NCI-H345 treated with DMSO at 0.1 percent for 48 hours (cell line): ENCODE measurements at regions not wholly inside any gene's neighbourhood (a gene's known extent, or its start where the extent isn't known, plus 50 kb on each side); places are given as distances from the start of the nearest gene placed in this dataset.
A peak's percentile ranks its signal among the peaks of the same experiment; 100 is the strongest.

ENCODE experiments used
- DNase-seq: peaks from one replicate; lab custom pipeline; 2025; ENCODE audit not compliant: unreplicated experiment; lab: John Stamatoyannopoulos, UW

DNA sequence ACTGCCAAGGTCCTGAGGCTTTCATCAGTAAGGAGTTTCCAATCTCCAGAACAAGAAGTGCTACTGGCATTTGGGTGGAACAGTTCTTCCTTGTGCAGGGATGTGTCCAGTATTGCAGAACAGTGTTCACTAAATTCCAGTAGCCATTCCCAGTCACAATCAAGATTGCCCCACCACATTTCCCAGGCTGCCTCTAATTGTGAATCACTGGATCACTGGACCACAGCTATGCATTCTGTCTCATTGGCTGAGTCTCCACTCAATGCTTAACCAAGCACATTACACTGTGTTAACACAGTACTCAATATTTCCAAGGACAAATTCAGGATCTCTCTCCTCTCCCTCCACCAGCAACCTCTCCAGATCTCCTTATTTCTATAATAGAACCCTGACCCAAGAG lies 160.2 kb upstream of the CCDC150 start:
- no peak for DNase-seq

- no peak for DNase-seq
Observed at GRCh38 chr2:196480653-196481323, 158.7 kb upstream of the CCDC150 start.

- no peak for DNase-seq
Observed at GRCh38 chr2:196481324-196481697, 158.2 kb upstream of the CCDC150 start.

GRCh38 chr2:196482119-196483065 lies 157.1 kb upstream of the CCDC150 start:
- no peak for DNase-seq

DNA sequence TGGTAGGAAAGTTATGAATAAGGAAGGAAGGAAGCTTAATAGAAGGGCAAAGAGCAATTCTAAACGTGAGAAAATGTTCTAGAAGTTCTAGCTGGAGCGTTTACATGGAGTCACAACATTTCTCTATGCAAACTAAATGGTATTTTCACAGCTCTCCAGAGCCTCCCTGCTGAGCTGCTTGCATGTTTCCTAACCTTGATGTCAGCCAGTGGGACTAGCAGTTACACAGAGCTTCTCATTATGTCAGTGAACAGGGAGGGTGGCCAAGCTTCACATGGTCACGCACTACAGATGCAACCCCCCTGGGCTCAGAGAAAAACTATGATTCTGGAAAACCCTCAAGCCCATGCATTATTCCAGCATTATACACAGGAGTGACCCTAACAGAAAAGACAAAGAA lies 153.4 kb upstream of the CCDC150 start:
- no peak for DNase-seq

DNA sequence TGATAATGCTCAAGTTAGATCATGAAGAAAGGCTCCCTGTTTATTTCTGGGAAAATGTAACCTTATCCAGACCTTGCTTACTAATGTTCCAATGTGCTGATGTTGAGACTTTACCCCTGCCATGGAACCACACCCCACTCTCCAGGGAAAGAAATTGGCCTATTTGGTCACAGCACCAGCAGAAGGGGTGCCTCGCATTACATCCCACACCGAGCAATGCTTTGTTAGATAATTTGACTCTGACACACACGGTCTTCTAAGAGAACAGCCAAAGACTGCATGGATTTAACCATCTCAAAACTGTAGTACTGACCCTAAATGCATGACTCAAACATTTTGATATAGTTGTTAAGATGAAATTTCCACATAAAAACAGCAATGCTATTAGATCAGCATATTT lies 152.1 kb upstream of the CCDC150 start:
- no peak for DNase-seq

DNA sequence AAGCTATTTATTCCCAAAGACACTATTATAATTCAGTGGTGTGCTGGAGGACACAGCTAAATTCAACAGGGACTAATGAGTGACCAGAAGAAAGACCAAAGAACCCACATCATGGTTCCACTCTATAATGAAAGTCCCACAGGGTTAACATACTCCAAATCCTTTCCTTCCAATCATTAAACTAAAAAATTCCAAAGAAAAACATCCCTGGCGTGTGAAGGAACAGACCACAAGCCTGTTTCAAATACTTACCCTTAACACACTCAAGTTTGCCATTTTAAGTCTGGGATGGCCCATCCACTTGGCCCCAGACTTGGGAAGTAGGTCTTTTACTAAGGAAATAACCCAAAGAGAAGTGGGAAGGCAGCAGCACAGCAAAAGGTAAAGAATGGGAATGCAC lies 150.1 kb upstream of the CCDC150 start:
- DNase-seq: no peak

- DNase-seq: no peak
Observed at GRCh38 chr2:196492946-196493345, 146.6 kb upstream of the CCDC150 start.

GRCh38 chr2:196498962-196499361 lies 140.6 kb upstream of the CCDC150 start:
- DNase-seq: no peak

DNA sequence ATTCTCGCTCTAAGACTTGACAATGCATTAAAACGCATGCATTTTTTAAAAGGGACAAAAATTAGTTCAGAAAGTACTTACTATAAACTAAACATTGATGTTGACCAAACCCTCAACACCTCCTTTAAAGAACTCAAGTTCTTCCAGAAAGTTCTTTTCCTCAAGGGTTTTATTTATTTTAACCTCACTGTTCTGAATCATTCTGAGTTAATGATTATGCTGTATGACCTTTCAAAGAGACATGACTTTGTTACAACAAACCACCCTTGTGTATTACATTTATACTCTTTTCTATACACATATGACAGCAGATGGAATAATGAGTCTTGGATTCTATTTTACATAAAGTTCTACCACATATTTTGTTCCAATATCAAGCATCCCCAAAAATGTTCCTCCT lies 139.8 kb upstream of the CCDC150 start:
- no peak for DNase-seq

DNA sequence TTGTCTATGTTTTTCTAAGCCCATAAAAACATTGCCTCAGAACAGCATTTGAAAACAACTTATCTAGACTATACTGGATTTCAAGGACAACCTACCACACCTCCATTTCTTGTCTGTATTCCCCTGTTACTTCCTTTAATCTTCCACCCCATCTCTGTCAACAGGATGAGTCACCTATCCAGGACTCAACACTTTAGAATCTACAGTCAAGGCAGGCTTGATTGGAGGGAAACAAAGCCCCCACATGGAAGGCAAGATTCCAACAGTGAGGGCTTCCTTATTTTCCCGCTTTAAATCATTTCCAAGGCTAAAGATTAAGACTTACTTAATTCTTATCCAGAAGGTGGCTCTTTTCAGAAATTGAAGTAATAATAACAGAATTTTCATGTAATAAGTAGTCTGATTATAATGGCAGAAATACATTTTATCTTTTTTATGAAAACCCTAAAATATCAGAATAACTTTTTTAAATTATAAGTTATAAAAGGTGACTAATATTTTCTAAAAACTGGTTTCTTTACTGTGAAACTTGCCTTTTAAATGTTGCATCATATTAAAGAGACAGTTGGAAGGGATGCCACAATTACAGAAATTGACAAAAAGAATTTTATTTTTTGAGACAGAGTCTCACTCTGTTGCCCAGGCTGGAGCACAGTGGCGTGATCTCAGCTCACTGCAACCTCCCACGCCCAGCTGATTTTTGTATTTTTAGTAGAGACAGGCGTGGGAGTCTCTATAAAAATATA lies 138.7 kb upstream of the CCDC150 start:
- no peak for DNase-seq

GRCh38 chr2:196501836-196502235 lies 137.7 kb upstream of the CCDC150 start:
- no peak for DNase-seq

GRCh38 chr2:196502386-196502785 lies 137.1 kb upstream of the CCDC150 start:
- no peak for DNase-seq

DNA sequence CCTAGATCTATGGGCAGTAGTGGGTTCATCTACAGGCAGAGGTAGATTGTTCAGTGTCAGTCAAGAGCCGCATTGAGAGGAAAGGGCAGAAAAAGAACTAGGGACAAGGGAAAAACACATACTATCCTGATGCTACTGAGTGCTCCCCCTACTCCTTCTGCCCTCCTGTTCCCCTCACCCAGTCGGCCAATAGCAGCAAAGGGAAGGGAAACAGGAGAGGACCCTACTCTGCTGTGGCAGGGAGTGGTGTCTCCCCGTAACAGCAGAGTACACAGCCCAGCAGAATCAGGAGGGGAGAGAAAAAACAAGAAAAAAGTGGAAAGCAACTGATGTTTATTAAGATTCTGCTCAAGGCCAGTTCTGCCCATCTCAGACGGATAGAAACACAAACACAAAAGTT lies 136.1 kb upstream of the CCDC150 start:
- no peak for DNase-seq

GRCh38 chr2:196504788-196505187 lies 134.7 kb upstream of the CCDC150 start:
- no peak for DNase-seq

DNA sequence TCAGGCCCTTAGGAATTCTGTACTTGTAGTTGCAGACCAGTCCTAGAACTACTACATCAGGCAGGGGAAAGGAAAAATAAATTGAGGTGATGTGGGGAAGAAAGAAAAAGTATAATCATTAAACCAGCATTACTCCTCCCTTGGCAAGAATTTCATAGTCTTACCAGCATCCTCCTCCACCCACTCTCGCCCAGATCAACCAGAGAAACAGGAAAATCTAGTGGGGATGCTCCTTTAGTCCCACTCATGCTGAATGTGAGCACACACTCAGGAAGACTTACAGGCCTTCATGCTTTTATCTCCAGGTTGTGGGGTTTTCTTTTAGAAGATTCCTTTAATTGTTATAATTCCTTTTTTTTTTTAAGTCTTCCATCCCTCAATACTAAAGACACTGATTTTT lies 129.3 kb upstream of the CCDC150 start:
- no peak for DNase-seq

GRCh38 chr2:196511258-196512168 lies 128.0 kb upstream of the CCDC150 start:
- DNase-seq: no peak

DNA sequence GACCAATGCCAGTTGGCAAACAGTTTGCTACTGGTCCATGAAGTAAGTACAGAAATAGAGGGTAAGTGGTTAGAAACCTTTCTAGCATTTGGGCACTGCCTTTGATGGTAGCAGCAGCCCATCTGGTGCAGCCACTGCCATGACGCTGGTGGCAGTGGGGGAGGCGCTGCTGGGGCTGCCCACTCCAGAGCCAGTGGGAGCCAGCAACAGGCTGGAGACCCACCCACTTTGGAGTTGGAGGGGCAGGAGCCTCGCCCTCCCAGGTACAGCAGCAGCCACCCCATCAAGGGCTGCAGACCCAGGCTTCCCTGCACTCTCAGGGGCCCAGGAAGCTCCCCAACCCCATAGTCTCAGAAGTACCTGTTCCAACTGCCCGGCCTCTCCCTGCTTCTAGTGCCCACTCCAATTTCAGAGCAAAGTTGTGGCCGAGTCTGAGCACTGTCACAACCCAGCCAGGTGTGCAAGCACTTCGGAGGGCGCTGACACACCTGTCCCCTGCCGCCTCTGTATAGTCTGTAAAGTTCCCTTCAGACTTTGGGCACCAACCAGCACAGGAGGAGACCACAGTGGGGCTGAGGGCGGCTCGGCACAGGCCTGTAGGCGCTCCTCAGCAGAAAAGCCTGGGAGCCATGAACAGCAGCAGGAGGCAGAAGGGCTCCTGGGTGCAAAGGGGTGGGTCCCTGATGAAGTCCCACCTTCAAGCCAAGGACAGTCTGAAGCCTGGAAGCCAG lies 125.6 kb upstream of the CCDC150 start:
- no peak for DNase-seq

DNA sequence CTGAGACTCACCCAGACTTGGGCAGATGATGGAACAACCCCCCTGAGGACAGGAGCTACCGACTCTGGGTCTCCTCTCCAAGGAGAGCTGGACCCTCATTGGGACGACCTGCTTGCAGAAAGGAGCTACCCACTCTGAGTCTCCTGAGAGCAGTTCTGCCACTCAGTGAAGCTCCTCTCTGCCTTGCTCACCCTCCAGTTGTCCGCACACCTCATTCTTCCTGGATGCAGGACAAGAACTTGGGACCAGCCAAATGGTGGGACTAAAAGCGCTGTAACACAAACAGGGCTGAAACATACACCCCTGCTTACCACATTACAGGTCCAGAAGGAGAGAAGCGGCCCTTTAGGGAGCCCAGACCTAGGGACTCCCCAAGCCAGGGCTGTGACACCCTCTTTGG lies 124.9 kb upstream of the CCDC150 start:
- no peak for DNase-seq

DNA sequence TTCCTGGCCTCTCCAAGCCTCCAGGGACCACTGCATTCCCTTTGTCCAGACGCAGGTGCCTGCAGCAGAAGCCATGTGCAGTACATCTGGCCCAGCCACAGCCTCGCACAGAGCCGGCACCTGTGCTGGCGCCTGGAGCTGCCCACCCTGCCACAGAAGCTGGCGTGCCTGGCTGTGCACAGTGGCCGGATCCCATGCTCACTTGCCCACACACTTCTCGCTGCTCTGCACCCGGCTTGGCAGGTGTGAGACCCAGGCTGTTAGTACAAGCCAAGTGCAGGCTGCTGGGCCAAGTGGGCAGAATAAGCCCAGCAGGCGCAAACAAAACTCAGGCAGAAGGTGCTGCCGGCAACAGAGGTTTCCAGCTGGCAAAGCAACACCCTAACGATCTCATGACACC lies 124.5 kb upstream of the CCDC150 start:
- peak; percentile 33 for DNase-seq
